ENCODE measurements at regions not wholly inside any gene's neighbourhood (a gene's known extent, or its start where the extent isn't known, plus 50 kb on each side); places are given as distances from the start of the nearest gene placed in this dataset.

GRCh38 chr13:83340170-83340569 lies 542.1 kb downstream of the SLITRK1 start:
- peak in 1 of 2 experiments; percentile 22; a peak in 1 of 4 replicates for TF ChIP-seq CTCF (conservative IDR thresholded peaks at IDR 0.05; ENCODE audit: low read depth in 2 of 2)
- no peak for TF ChIP-seq POLR2AphosphoS5 (IDR thresholded peaks at IDR 0.05; ENCODE audit: low read depth)
- no peak for TF ChIP-seq EZH2 (IDR thresholded peaks at IDR 0.05; ENCODE audit: low read depth, unreplicated experiment)
- no peak for TF ChIP-seq REST (IDR thresholded peaks at IDR 0.05; ENCODE audit: unreplicated experiment)
- no peak for TF ChIP-seq ZNF462 (CRISPR knock-in tag; IDR thresholded peaks at IDR 0.05)
- TF ChIP-seq CREB1 (CRISPR knock-in tag; IDR thresholded peaks at IDR 0.05; ENCODE audit: low read depth), result no peak
- TF ChIP-seq EZH2phosphoT487 (IDR thresholded peaks at IDR 0.05; ENCODE audit: unreplicated experiment), result no peak
- TF ChIP-seq STAT1 (IDR thresholded peaks at IDR 0.05; ENCODE audit: unreplicated experiment), result no peak
- TF ChIP-seq JUNB (IDR thresholded peaks at IDR 0.05; ENCODE audit: unreplicated experiment), result no peak
